Erythroblast (primary cell): ENCODE measurements at regions not wholly inside any gene's neighbourhood (a gene's known extent, or its start where the extent isn't known, plus 50 kb on each side); places are given as distances from the start of the nearest gene placed in this dataset.

Experiments
- GATA1 ChIP-seq: IDR thresholded peaks from 2 replicates; pipeline ENCODE4 v1.6.1; 2011; ENCODE audit warnings: low read depth, mild to moderate bottlenecking, control low read depth, low read length, moderate library complexity
- POLR2A ChIP-seq: IDR thresholded peaks from 2 replicates; pipeline ENCODE4 v1.6.1; 2011; ENCODE audit warnings: mild to moderate bottlenecking, low read length

DNA sequence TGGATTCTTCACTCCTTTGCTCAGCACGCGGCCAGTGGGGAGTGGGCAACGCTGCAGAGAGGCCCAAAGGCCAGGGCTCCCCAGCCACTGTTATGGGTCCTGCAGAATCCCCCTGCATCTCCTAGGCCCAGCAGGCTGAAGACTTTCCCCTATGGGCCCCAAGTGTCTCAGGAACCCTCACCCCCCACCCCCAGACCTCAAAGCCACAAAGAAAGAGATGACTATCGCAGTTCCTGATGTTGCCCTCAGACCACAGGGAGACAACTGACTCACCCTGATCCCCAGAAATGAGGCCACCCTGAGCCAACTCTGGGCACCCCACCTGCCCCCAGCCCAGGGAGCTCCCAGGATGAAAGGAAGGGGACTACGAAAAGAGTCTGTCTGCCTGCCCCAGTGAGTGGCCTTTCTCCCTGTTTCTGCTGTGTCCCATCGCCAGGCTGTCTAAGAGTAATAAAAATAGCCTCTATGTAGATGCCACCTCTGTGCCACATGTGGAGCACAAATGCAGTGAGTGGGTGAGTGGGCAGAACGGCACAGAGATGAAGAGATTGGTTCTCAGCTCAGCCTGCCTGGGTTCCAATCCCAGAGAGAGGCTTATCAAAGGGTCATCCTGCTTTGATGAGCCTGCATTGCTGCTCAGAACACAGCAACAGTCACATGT, 283.0 kb downstream of the UACA start:
- TF ChIP-seq POLR2A (no peak), GATA1 (no peak)
